ENCODE measurements at regions not wholly inside any gene's neighbourhood (a gene's known extent, or its start where the extent isn't known, plus 50 kb on each side); places are given as distances from the start of the nearest gene placed in this dataset.

DNA sequence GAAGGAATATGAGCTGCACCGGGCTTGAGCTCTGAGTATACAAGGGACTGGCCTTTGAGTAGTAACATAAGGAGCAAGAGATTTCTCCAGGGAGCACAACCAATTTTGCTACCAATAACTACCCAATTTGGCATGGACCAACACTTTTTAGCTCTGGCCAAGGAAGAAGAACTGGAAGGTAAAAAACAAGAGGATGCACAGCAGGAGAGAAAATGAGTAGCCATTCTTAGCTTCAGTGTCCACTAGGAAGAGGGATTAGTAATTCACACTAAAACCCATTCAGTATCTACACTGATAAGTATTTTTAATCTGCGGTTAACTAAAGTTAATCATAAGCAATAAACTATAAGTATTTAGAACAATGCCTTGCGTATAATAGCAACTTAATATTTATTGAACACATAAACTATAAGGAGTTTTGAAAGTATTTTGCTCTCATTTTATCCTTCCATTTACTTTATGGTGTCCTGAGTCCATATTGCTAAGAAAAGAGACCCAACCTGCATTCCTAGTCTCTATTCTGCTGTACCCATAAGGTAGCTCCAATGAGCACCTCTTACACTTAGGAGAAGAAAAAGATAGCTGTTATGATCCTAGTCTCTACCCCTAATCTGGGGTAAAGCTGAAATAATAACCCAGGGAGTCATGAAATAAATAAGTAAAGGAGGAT is 268.9 kb downstream of the IGSF11 start:
- Histone ChIP-seq H3K36me3 (no peaks in the 10 kb centered on the region), H3K4me1 (no peaks in the 10 kb centered on the region), H3K9me3 (no peaks in the 10 kb centered on the region), H3K27ac (no peak overlapping the region), H3K27me3 (no peaks in the 10 kb centered on the region), H3K4me3 (no peak overlapping the region)
- ATAC-seq (no peak), DNase-seq (no peak)
- TF ChIP-seq POLR2A (IDR thresholded peaks at IDR 0.05): no peak
- TF ChIP-seq, protein P1, sequence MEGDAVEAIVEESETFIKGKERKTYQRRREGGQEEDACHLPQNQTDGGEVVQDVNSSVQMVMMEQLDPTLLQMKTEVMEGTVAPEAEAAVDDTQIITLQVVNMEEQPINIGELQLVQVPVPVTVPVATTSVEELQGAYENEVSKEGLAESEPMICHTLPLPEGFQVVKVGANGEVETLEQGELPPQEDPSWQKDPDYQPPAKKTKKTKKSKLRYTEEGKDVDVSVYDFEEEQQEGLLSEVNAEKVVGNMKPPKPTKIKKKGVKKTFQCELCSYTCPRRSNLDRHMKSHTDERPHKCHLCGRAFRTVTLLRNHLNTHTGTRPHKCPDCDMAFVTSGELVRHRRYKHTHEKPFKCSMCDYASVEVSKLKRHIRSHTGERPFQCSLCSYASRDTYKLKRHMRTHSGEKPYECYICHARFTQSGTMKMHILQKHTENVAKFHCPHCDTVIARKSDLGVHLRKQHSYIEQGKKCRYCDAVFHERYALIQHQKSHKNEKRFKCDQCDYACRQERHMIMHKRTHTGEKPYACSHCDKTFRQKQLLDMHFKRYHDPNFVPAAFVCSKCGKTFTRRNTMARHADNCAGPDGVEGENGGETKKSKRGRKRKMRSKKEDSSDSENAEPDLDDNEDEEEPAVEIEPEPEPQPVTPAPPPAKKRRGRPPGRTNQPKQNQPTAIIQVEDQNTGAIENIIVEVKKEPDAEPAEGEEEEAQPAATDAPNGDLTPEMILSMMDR (IDR thresholded peaks at IDR 0.05 in 4 of 5, conservative IDR thresholded peaks at IDR 0.05 in 1 of 5): no peak
- in situ Hi-C loops (cut with MboI; ENCODE audit: low sequenced_read_pairs in 4 of 4) (no loop called here), intact Hi-C loops (cut with DNase I; ENCODE audit: low total_unique reads) (no loop called here)

DNA sequence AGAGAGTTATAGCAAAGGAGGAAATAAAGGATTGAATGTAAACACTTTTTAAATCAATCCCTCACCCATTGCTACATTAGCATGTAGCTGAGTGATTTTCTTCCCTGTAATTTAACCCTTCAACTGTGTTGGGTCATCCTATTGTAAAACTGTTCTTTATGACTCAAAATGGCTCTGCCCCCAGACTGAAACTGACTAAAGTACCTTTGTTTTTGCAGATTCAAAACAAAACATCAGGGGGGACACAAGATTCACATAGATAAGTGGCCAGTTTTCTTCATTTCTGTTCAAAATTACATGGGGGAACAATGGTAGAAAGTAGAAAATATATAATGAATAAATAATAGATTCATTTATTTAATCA is 268.4 kb downstream of the IGSF11 start:
- no peak for TF ChIP-seq POLR2A (IDR thresholded peaks at IDR 0.05)
- TF ChIP-seq, protein P1 (IDR thresholded peaks at IDR 0.05 in 4 of 5, conservative IDR thresholded peaks at IDR 0.05 in 1 of 5): no peak
- H3K27me3 ChIP-seq: no peaks in the 10 kb centered on the region

DNA sequence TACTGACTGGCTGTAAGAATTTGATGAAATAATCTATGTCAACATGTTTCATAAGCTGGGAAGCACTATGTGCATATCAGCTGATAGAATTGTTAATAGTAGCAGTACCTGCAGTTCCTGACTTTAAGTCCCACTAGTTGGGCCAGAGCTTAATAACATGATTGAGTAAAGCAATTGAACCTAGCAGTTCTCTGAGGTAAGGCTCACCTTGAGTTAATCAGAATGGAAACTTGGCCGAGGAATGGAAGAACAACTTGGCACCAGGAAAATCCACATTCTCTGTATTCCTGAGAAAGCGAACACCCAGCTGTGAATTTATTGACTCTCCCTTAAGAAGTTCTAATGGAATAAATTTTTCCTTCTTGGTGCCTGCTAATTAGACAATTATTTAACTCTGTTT is 262.6 kb downstream of the IGSF11 start:
- Histone ChIP-seq H3K27ac (no peak overlapping the region), H3K36me3 (no peaks in the 10 kb centered on the region), H3K27me3 (no peaks in the 10 kb centered on the region), H3K4me3 (no peak overlapping the region), H3K4me1 (no peaks in the 10 kb centered on the region), H3K9me3 (no peaks in the 10 kb centered on the region)
- ATAC-seq (no peak), DNase-seq (no peak)
- intact Hi-C loops (cut with DNase I; ENCODE audit: low total_unique reads) (no loop called here), in situ Hi-C loops (cut with MboI; ENCODE audit: low sequenced_read_pairs in 4 of 4) (no loop called here)
- TF ChIP-seq, protein P1 (IDR thresholded peaks at IDR 0.05 in 4 of 5, conservative IDR thresholded peaks at IDR 0.05 in 1 of 5): no peak
- TF ChIP-seq POLR2A (IDR thresholded peaks at IDR 0.05): no peak

More for the DNA sequence above, 268.4 kb downstream of the IGSF11 start:
- in situ Hi-C loops (cut with MboI; ENCODE audit: low sequenced_read_pairs in 4 of 4) (no loop called here), intact Hi-C loops (cut with DNase I; ENCODE audit: low total_unique reads) (no loop called here)
- Histone ChIP-seq H3K27ac (no peak overlapping the region), H3K9me3 (no peaks in the 10 kb centered on the region), H3K36me3 (no peaks in the 10 kb centered on the region), H3K4me3 (no peak overlapping the region), H3K4me1 (no peaks in the 10 kb centered on the region)
- ATAC-seq (no peak), DNase-seq (no peak)

DNA sequence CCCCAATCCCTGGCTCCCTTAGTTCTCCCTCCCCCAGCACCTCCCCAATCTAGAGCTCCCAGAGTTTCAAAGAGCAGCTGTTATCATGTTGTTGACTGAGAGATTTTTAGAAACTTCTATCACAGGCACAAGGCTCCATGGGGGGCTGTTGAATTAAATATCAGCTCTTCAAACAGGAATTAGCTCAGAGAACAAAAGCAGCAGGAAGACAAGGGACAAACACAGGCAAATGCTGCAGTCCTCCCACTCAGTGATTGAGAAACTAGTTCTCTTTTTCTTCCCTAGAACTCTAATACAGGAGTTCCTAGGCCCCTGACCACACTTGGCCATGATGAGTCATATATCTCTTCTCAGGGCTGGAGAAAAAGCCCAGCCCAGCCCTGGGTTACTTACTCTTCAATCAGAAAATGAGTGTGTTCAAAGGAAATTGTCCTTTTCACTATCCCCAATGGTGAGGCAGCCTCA is 262.1 kb downstream of the IGSF11 start:
- no peak for ATAC-seq

More for the DNA sequence above, 262.1 kb downstream of the IGSF11 start:
- TF ChIP-seq, protein P1 (IDR thresholded peaks at IDR 0.05 in 4 of 5, conservative IDR thresholded peaks at IDR 0.05 in 1 of 5): no peak
- TF ChIP-seq POLR2A (IDR thresholded peaks at IDR 0.05): no peak
- no peak overlapping the region for H3K27ac ChIP-seq
- H3K27me3 ChIP-seq: no peaks in the 10 kb centered on the region
- H3K4me3 ChIP-seq: no peak overlapping the region
- no peaks in the 10 kb centered on the region for H3K4me1 ChIP-seq
- H3K9me3 ChIP-seq: no peaks in the 10 kb centered on the region
- in situ Hi-C loops (cut with MboI; ENCODE audit: low sequenced_read_pairs in 4 of 4) (no loop called here), intact Hi-C loops (cut with DNase I; ENCODE audit: low total_unique reads) (no loop called here)
- H3K36me3 ChIP-seq: no peaks in the 10 kb centered on the region
- DNase-seq: no peak

Measured in gastrocnemius medialis (tissue), 4 donors.